Mucosa of rectum (tissue), 2 donors: ENCODE measurements at regions not wholly inside any gene's neighbourhood (a gene's known extent, or its start where the extent isn't known, plus 50 kb on each side); places are given as distances from the start of the nearest gene placed in this dataset.

Experiments used
- H3K27ac ChIP-seq, 2 donors: one replicate each; pipeline ENCODE4 v1.7.0; 2013; ENCODE audit warnings: inconsistent platforms in 2 of 2, low read depth in 2 of 2, low read length in 2 of 2
- H3K27me3 ChIP-seq, 2 donors: one replicate each; pipeline ENCODE4 v1.7.0; 2013; ENCODE audit warnings: low read length in 2 of 2; ENCODE audit not compliant: control insufficient read depth in 2 of 2, insufficient read depth in 2 of 2
- H3K36me3 ChIP-seq, 2 donors: one replicate each; pipeline ENCODE4 v1.7.0; 2013; ENCODE audit warnings: low read length in 2 of 2; ENCODE audit not compliant: control insufficient read depth in 2 of 2, insufficient read depth in 2 of 2
- H3K4me1 ChIP-seq, 2 donors: one replicate each; pipeline ENCODE4 v1.7.0; 2013; ENCODE audit warnings: low read length in 2 of 2, mild to moderate bottlenecking in 1 of 2; ENCODE audit not compliant: control insufficient read depth in 2 of 2, insufficient read depth in 2 of 2
- H3K4me3 ChIP-seq, 2 donors: one replicate each; pipeline ENCODE4 v1.7.0; 2013; ENCODE audit warnings: low read length in 2 of 2
- H3K9ac ChIP-seq, 2 donors: one replicate each; pipeline ENCODE4 v1.7.0; 2013; ENCODE audit warnings: low read length in 2 of 2, low read depth in 1 of 2, mild to moderate bottlenecking in 1 of 2
- H3K9me3 ChIP-seq, 2 donors: one replicate each; pipeline ENCODE4 v1.7.0; 2013; ENCODE audit warnings: low read length in 2 of 2; ENCODE audit not compliant: control insufficient read depth in 2 of 2
- donor health status: healthy.
- donor health status: Normal muscosa, but diverticular disease.

GRCh38 chr2:20531633-20532262 lies 84.9 kb downstream of the RHOB start:
- Histone ChIP-seq H3K9ac (no peak overlapping the region), H3K4me3 (no peak overlapping the region), H3K27me3 (no peaks in the 10 kb centered on the region), H3K27ac (no peak overlapping the region), H3K36me3 (no peaks in the 10 kb centered on the region), H3K9me3 (no peaks in the 10 kb centered on the region), H3K4me1 (no peaks in the 10 kb centered on the region)

GRCh38 chr2:20532634-20533437 lies 86.0 kb downstream of the RHOB start:
- Histone ChIP-seq H3K4me1 (no peaks in the 10 kb centered on the region), H3K4me3 (no peak overlapping the region), H3K9me3 (no peaks in the 10 kb centered on the region), H3K27me3 (no peaks in the 10 kb centered on the region), H3K36me3 (no peaks in the 10 kb centered on the region), H3K27ac (no peak overlapping the region), H3K9ac (no peak overlapping the region)

- Histone ChIP-seq H3K4me3 (no peak overlapping the region), H3K27me3 (no peaks in the 10 kb centered on the region), H3K9ac (no peak overlapping the region), H3K9me3 (no peaks in the 10 kb centered on the region), H3K36me3 (no peaks in the 10 kb centered on the region), H3K4me1 (no peaks in the 10 kb centered on the region), H3K27ac (no peak overlapping the region)
Measured at GRCh38 chr2:20533993-20534622, 87.2 kb downstream of the RHOB start.

- no peaks in the 10 kb centered on the region for H3K4me1 ChIP-seq
- H3K4me3 ChIP-seq = no peak overlapping the region
- no peak overlapping the region for H3K9ac ChIP-seq
- no peaks in the 10 kb centered on the region for H3K27me3 ChIP-seq
- H3K27ac ChIP-seq = no peak overlapping the region
- no peaks in the 10 kb centered on the region for H3K36me3 ChIP-seq
- no peaks in the 10 kb centered on the region for H3K9me3 ChIP-seq
Measured at GRCh38 chr2:20534913-20535801, 88.3 kb downstream of the RHOB start.

GRCh38 chr2:20536619-20537422 lies 89.9 kb downstream of the RHOB start:
- H3K4me3 ChIP-seq = no peak overlapping the region

GRCh38 chr2:20537423-20538307 lies 90.8 kb downstream of the RHOB start:
- no peaks in the 10 kb centered on the region for H3K27me3 ChIP-seq
- no peaks in the 10 kb centered on the region for H3K36me3 ChIP-seq
- no peak overlapping the region for H3K27ac ChIP-seq
- H3K9me3 ChIP-seq = no peaks in the 10 kb centered on the region
- no peak overlapping the region for H3K9ac ChIP-seq
- H3K4me3 ChIP-seq = no peak overlapping the region
- no peaks in the 10 kb centered on the region for H3K4me1 ChIP-seq

More at GRCh38 chr2:20536619-20537422, 89.9 kb downstream of the RHOB start:
- H3K36me3 ChIP-seq = no peaks in the 10 kb centered on the region
- H3K9me3 ChIP-seq = no peaks in the 10 kb centered on the region
- no peaks in the 10 kb centered on the region for H3K27me3 ChIP-seq
- no peaks in the 10 kb centered on the region for H3K4me1 ChIP-seq
- H3K27ac ChIP-seq = no peak overlapping the region
- H3K9ac ChIP-seq = no peak overlapping the region

GRCh38 chr2:20538308-20539132 lies 91.6 kb downstream of the RHOB start:
- H3K27ac ChIP-seq = no peak overlapping the region
- no peaks in the 10 kb centered on the region for H3K27me3 ChIP-seq
- H3K4me1 ChIP-seq = no peaks in the 10 kb centered on the region
- no peaks in the 10 kb centered on the region for H3K9me3 ChIP-seq
- H3K4me3 ChIP-seq = no peak overlapping the region
- H3K36me3 ChIP-seq = no peaks in the 10 kb centered on the region
- H3K9ac ChIP-seq = no peak overlapping the region

- Histone ChIP-seq H3K9ac (no peak overlapping the region), H3K9me3 (no peaks in the 10 kb centered on the region), H3K4me3 (no peak overlapping the region), H3K27me3 (no peaks in the 10 kb centered on the region), H3K4me1 (no peaks in the 10 kb centered on the region), H3K36me3 (no peaks in the 10 kb centered on the region), H3K27ac (no peak overlapping the region)
Measured at GRCh38 chr2:20539133-20539719, 92.4 kb downstream of the RHOB start.
